KMS-11 (cell line): ENCODE measurements at regions not wholly inside any gene's neighbourhood (a gene's known extent, or its start where the extent isn't known, plus 50 kb on each side); places are given as distances from the start of the nearest gene placed in this dataset.
"Not testable (repeated sequence)": the region's sequence is repeated elsewhere in the genome, so short reads cannot be mapped to it uniquely, and the experiment has no call there.

Experiments
- H2AFZ ChIP-seq: fragments of 200-600 bp; sonication (generic); 2 replicates; pipeline ENCODE4 v1.6.1; 2016; ENCODE audit warnings: antibody characterized with exemption, mixed run types, low read depth
- H3K27ac ChIP-seq: fragments of 200-600 bp; sonication (generic); 2 replicates; pipeline ENCODE4 v1.6.1; 2016; ENCODE audit warnings: mild to moderate bottlenecking, mixed run types
- H3K27me3 ChIP-seq: fragments of 200-600 bp; sonication (generic); 2 replicates; pipeline ENCODE4 v1.6.1; 2017; ENCODE audit warnings: mild to moderate bottlenecking, low read depth, mixed run types, moderate library complexity; ENCODE audit not compliant: insufficient read depth
- H3K36me3 ChIP-seq: fragments of 200-600 bp; sonication (generic); 2 replicates; pipeline ENCODE4 v1.6.1; 2017; ENCODE audit warnings: mild to moderate bottlenecking, mixed run types; ENCODE audit not compliant: insufficient read depth
- H3K4me1 ChIP-seq: fragments of 200-600 bp; sonication (generic); 2 replicates; pipeline ENCODE4 v1.6.1; 2016; ENCODE audit warnings: mild to moderate bottlenecking, low read depth, mixed run types; ENCODE audit not compliant: poor library complexity, severe bottlenecking
- H3K4me2 ChIP-seq: fragments of 200-600 bp; sonication (generic); 2 replicates; pipeline ENCODE4 v1.7.0; 2016; ENCODE audit warnings: mild to moderate bottlenecking, mixed run types
- H3K4me3 ChIP-seq: fragments of 200-600 bp; sonication (generic); IDR thresholded peaks from 2 replicates; pipeline ENCODE4 v1.6.1; 2017; ENCODE audit warnings: low read depth, low read length, mixed read lengths; ENCODE audit not compliant: insufficient read depth
- H3K79me2 ChIP-seq: fragments of 200-600 bp; sonication (generic); 2 replicates; pipeline ENCODE4 v1.6.1; 2016; ENCODE audit warnings: low read depth, mixed run types; ENCODE audit not compliant: insufficient read depth
- H3K9ac ChIP-seq: fragments of 200-600 bp; sonication (generic); 2 replicates; pipeline ENCODE4 v1.6.1; 2016; ENCODE audit warnings: mild to moderate bottlenecking, mixed run types
- H4K20me1 ChIP-seq: fragments of 200-600 bp; sonication (generic); 2 replicates; pipeline ENCODE4 v1.6.1; 2016; ENCODE audit warnings: mild to moderate bottlenecking, mixed run types; ENCODE audit not compliant: insufficient read depth
- TF ChIP-seq, protein P1 (sequence below): fragments of 200-600 bp; sonication (generic); conservative IDR thresholded peaks from 2 replicates; pipeline ENCODE4 v1.6.1; 2017; ENCODE audit warnings: low read depth, mild to moderate bottlenecking, antibody characterized with exemption, low read length, moderate library complexity, mixed read lengths

DNA sequence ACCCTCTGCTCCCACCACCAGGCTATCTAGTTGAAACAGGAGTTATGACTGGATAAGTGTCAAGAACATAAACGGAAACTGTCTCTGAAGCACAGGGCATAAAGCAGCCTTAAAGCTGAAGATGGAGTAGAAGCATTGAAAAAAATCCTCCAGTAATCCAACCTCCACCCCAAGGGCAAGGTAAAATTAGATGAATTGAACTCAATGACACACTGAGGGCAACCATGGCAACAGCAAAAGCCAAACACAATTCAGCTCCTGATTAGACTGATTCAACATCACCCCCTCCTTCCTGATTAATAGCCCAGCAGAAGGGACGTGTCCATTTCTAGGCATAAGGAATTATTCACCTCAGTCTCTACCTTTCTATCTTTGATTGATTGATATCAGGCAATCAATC is 183.2 kb upstream of the MAP3K1 start:
- Histone ChIP-seq H3K79me2 (no peaks in the 10 kb centered on the region), H3K9ac (no peak overlapping the region), H3K27me3 (no peaks in the 10 kb centered on the region), H3K36me3 (no peaks in the 10 kb centered on the region), H3K4me2 (no peak overlapping the region), H2AFZ (no peak overlapping the region), H3K4me3 (no peak overlapping the region), H4K20me1 (no peaks in the 10 kb centered on the region), H3K27ac (no peak overlapping the region), H3K4me1 (no peaks in the 10 kb centered on the region)
- TF ChIP-seq, protein P1, sequence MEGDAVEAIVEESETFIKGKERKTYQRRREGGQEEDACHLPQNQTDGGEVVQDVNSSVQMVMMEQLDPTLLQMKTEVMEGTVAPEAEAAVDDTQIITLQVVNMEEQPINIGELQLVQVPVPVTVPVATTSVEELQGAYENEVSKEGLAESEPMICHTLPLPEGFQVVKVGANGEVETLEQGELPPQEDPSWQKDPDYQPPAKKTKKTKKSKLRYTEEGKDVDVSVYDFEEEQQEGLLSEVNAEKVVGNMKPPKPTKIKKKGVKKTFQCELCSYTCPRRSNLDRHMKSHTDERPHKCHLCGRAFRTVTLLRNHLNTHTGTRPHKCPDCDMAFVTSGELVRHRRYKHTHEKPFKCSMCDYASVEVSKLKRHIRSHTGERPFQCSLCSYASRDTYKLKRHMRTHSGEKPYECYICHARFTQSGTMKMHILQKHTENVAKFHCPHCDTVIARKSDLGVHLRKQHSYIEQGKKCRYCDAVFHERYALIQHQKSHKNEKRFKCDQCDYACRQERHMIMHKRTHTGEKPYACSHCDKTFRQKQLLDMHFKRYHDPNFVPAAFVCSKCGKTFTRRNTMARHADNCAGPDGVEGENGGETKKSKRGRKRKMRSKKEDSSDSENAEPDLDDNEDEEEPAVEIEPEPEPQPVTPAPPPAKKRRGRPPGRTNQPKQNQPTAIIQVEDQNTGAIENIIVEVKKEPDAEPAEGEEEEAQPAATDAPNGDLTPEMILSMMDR, result no peak

DNA sequence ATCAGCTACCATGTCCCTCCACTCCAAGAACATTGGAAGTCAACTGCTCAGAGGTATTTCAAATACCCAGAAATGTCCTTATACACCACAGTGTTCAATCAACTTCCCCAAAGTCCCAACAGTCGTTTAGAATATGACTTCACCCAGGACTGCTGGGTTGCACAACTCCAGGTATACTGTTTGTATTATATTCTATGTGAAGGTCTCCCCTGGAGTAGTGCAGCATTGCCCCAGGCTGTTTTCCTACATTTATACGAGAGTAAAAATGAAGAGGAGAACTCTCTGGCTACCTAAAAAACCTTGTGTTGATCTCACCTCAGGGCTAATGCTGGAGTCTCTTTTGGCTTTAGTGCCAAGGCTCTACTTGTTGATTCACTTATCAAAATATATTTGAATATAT is 183.6 kb upstream of the MAP3K1 start:
- no peak overlapping the region for H3K4me3 ChIP-seq
- no peak overlapping the region for H2AFZ ChIP-seq
- no peak overlapping the region for H3K27ac ChIP-seq
- no peak overlapping the region for H3K9ac ChIP-seq
- H4K20me1 ChIP-seq, result no peaks in the 10 kb centered on the region
- no peak overlapping the region for H3K4me2 ChIP-seq
- no peaks in the 10 kb centered on the region for H3K79me2 ChIP-seq
- no peaks in the 10 kb centered on the region for H3K4me1 ChIP-seq
- TF ChIP-seq, protein P1, result no peak
- H3K27me3 ChIP-seq, result no peaks in the 10 kb centered on the region
- H3K36me3 ChIP-seq, result no peaks in the 10 kb centered on the region

DNA sequence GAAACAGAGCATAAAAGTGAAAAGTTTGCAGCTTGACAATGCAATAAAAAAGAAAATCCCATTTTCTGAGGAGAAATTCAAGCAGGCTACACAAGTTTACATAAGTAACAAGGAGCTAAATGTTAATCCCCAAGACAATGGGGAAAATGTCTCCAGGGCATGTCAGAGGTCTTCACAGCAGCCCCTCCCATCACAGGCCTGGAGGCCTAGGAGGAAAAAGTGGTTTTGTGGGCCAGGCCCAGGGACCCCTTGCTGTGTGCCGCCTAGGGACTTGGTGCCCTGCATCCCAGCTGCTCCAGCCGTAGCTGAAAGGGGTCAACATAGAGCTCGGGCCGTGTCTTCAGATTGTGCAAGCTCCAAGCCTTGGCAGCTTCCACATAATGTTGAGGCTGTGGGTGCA is 186.7 kb upstream of the MAP3K1 start:
- H3K27ac ChIP-seq, H3K27me3 ChIP-seq: not testable (repeated sequence)

DNA sequence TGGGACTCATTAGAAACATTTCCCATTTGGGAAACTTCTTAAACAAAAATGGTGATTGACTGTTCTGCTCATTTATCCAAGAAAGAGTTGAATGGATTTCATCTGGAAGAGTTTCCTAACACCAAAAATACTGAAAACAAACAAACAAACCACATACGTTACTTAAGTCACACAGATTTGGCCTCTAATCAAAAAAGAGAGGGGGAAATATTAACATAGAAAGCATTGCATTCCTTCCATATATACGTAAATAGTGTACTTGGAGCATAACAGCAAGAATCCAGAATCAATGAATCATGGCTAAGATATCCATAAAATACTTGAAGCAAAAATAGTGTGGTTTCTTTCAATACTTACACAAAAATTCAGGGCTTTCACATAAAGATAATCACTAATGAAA is 189.8 kb upstream of the MAP3K1 start:
- H2AFZ ChIP-seq, result no peak overlapping the region

More for the DNA sequence above, 186.7 kb upstream of the MAP3K1 start:
- H3K36me3 ChIP-seq, H4K20me1 ChIP-seq, H3K4me2 ChIP-seq, H2AFZ ChIP-seq, H3K4me3 ChIP-seq, H3K9ac ChIP-seq, H3K79me2 ChIP-seq, H3K4me1 ChIP-seq: not testable (repeated sequence)

DNA sequence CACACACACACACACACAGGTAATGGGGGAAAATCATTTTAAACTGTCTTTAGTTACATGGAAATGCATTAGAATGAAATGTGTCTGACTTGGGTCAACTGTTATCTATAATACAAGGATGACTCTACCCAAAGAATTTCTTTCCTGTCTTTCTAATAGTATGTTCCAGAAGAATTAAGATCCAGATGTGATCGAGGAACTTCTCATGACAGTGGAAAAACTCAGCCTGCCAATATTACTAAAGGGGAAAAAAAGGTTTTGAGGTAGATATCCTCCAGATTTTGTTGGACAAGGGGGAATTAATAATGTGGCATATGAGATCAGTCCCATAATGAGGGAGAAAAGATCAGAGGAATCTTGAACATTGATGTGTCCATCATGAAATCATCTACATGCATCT is 190.6 kb upstream of the MAP3K1 start:
- no peaks in the 10 kb centered on the region for H3K4me1 ChIP-seq
- TF ChIP-seq, protein P1, result no peak
- no peaks in the 10 kb centered on the region for H3K36me3 ChIP-seq
- no peak overlapping the region for H3K4me2 ChIP-seq
- H3K9ac ChIP-seq, result no peak overlapping the region
- no peaks in the 10 kb centered on the region for H3K79me2 ChIP-seq
- H3K27me3 ChIP-seq, result no peaks in the 10 kb centered on the region
- no peak overlapping the region for H2AFZ ChIP-seq
- no peak overlapping the region for H3K27ac ChIP-seq
- no peak overlapping the region for H3K4me3 ChIP-seq
- H4K20me1 ChIP-seq, result no peaks in the 10 kb centered on the region

More for the DNA sequence above, 189.8 kb upstream of the MAP3K1 start:
- no peaks in the 10 kb centered on the region for H3K79me2 ChIP-seq
- H3K9ac ChIP-seq, result no peak overlapping the region
- no peak overlapping the region for H3K4me3 ChIP-seq
- H3K4me1 ChIP-seq, result no peaks in the 10 kb centered on the region
- H3K27ac ChIP-seq, result no peak overlapping the region
- TF ChIP-seq, protein P1, result no peak
- H3K4me2 ChIP-seq, result no peak overlapping the region
- H4K20me1 ChIP-seq, result no peaks in the 10 kb centered on the region
- no peaks in the 10 kb centered on the region for H3K27me3 ChIP-seq
- H3K36me3 ChIP-seq, result no peaks in the 10 kb centered on the region
